Small intestine (tissue), 7 donors: ENCODE measurements at regions not wholly inside any gene's neighbourhood (a gene's known extent, or its start where the extent isn't known, plus 50 kb on each side); places are given as distances from the start of the nearest gene placed in this dataset.

Experiments
- DNase-seq, 2 donors: peaks; one replicate each; pipeline versions ENCODE4 v3.0.0 to v3.0.0-alpha.2; 2013
- FAIRE-seq: peaks from 2 replicates; lab custom pipeline; 2012; peaks lifted over from hg19 to GRCh38; lab: Jason Lieb, UNC
- H3K27ac ChIP-seq, 3 donors: one replicate each; pipeline ENCODE4 v1.5.1; 2013; ENCODE audit warnings: low read length in 2 of 3, mild to moderate bottlenecking in 2 of 3, control low read depth in 1 of 3, inconsistent platforms in 1 of 3, low read depth in 1 of 3, moderate library complexity in 1 of 3
- H3K27me3 ChIP-seq, 3 donors: one replicate each; pipeline ENCODE4 v1.6.1; 2013; ENCODE audit warnings: low read length in 3 of 3, inconsistent platforms in 1 of 3; ENCODE audit not compliant: control insufficient read depth in 3 of 3, insufficient read depth in 3 of 3
- H3K36me3 ChIP-seq, 3 donors: one replicate each; pipeline ENCODE4 v1.6.1; 2013; ENCODE audit warnings: low read length in 3 of 3, inconsistent platforms in 1 of 3, low read depth in 1 of 3, mild to moderate bottlenecking in 1 of 3, moderate library complexity in 1 of 3; ENCODE audit not compliant: control insufficient read depth in 3 of 3, insufficient read depth in 2 of 3
- H3K4me1 ChIP-seq, 3 donors: one replicate each; pipeline ENCODE4 v1.6.1; 2013; ENCODE audit warnings: low read length in 2 of 3, inconsistent platforms in 1 of 3, low read depth in 1 of 3, mild to moderate bottlenecking in 1 of 3, moderate library complexity in 1 of 3; ENCODE audit not compliant: control insufficient read depth in 3 of 3, insufficient read depth in 2 of 3
- H3K4me3 ChIP-seq, 3 donors: one replicate each; pipeline ENCODE4 v1.5.1; 2013; ENCODE audit warnings: low read length in 3 of 3, control low read depth in 1 of 3, inconsistent platforms in 1 of 3, low read depth in 1 of 3, mild to moderate bottlenecking in 1 of 3, moderate library complexity in 1 of 3
- H3K9me3 ChIP-seq, 2 donors: one replicate each; pipeline ENCODE4 v1.6.1; 2013; ENCODE audit warnings: low read depth in 1 of 2, low read length in 1 of 2; ENCODE audit not compliant: control insufficient read depth in 2 of 2, insufficient read depth in 1 of 2
- WGBS, 3 donors: extraction: QIAGEN DNeasy Blood & Tissue Kit; methylation state at CpG; one replicate each; pipeline ENCODE4 v1.1.7; 2013; 5-methylcytosine and 5-hydroxymethylcytosine counted together
- donor health status: healthy with polysubstance abuse.
- donor health status: control.
- donor health status: control.
- donor health status: Bipolar disorder and iron deficiency.
- donor health status: healthy.

GRCh38 chr11:44488165-44488965 lies 77.1 kb upstream of the CD82 start:
- H3K4me3 ChIP-seq, result no peak overlapping the region
- H3K27ac ChIP-seq, result no peak overlapping the region
- H3K36me3 ChIP-seq, result no peaks in the 10 kb centered on the region
- DNase-seq, result no peak
- no peaks in the 10 kb centered on the region for H3K9me3 ChIP-seq
- H3K4me1 ChIP-seq, result no peaks in the 10 kb centered on the region
- 63 to 79% (median 73%) methylated on average over 7 to 8 of the region's 8 CpGs for WGBS, 3 donors
- peaks cover 0 to 4% (median 0%) of the 10 kb centered on the region in 3 donors for H3K27me3 ChIP-seq
- FAIRE-seq, result no peak

- FAIRE-seq (no peak), DNase-seq (no peak)
- Histone ChIP-seq H3K27me3 (peaks cover 0 to 6% (median 0%) of the 10 kb centered on the region in 3 donors), H3K4me1 (no peaks in the 10 kb centered on the region), H3K36me3 (no peaks in the 10 kb centered on the region), H3K27ac (no peak overlapping the region), H3K4me3 (no peak overlapping the region), H3K9me3 (no peaks in the 10 kb centered on the region)
Measured at GRCh38 chr11:44493383-44493782, 72.1 kb upstream of the CD82 start.

GRCh38 chr11:44493930-44494329 lies 71.5 kb upstream of the CD82 start:
- DNase-seq (no peak), FAIRE-seq (no peak)
- H3K4me3 ChIP-seq, result no peak overlapping the region
- 89 to 97% (median 96%) methylated on average over 1 of the region's 1 CpG for WGBS, 3 donors
- no peak overlapping the region for H3K27ac ChIP-seq
- no peaks in the 10 kb centered on the region for H3K9me3 ChIP-seq
- peaks cover 0 to 6% (median 0%) of the 10 kb centered on the region in 3 donors for H3K27me3 ChIP-seq
- no peaks in the 10 kb centered on the region for H3K36me3 ChIP-seq
- H3K4me1 ChIP-seq, result no peaks in the 10 kb centered on the region

- Histone ChIP-seq H3K4me3 (no peak overlapping the region), H3K27me3 (peaks cover 0 to 3% (median 0%) of the 10 kb centered on the region in 3 donors), H3K9me3 (no peaks in the 10 kb centered on the region), H3K36me3 (no peaks in the 10 kb centered on the region), H3K4me1 (no peaks in the 10 kb centered on the region), H3K27ac (no peak overlapping the region)
- no peak for DNase-seq
- WGBS, 3 donors, result 61 to 73% (median 63%) methylated on average over 2 of the region's 2 CpGs
- FAIRE-seq, result no peak
Measured at GRCh38 chr11:44494785-44495184, 70.7 kb upstream of the CD82 start.

GRCh38 chr11:44496391-44496790 lies 69.1 kb upstream of the CD82 start:
- no peak for FAIRE-seq
- WGBS, 3 donors, result 77 to 88% (median 80%) methylated on average over 3 of the region's 3 CpGs

GRCh38 chr11:44498089-44498871 lies 67.2 kb upstream of the CD82 start:
- no peaks in the 10 kb centered on the region for H3K9me3 ChIP-seq
- WGBS, 3 donors, result 69 to 77% (median 74%) methylated on average over 4 of the region's 4 CpGs
- H3K4me3 ChIP-seq, result no peak overlapping the region
- no peak for DNase-seq
- no peak for FAIRE-seq
- H3K27ac ChIP-seq, result no peak overlapping the region
- peaks cover 0 to 6% (median 0%) of the 10 kb centered on the region in 3 donors for H3K27me3 ChIP-seq
- no peaks in the 10 kb centered on the region for H3K36me3 ChIP-seq
- H3K4me1 ChIP-seq, result no peaks in the 10 kb centered on the region

More at GRCh38 chr11:44496391-44496790, 69.1 kb upstream of the CD82 start:
- Histone ChIP-seq H3K27me3 (peaks cover 0 to 2% (median 0%) of the 10 kb centered on the region in 3 donors), H3K27ac (no peak overlapping the region), H3K4me1 (no peaks in the 10 kb centered on the region), H3K36me3 (no peaks in the 10 kb centered on the region), H3K9me3 (no peaks in the 10 kb centered on the region), H3K4me3 (no peak overlapping the region)
- no peak for DNase-seq

- Histone ChIP-seq H3K36me3 (no peaks in the 10 kb centered on the region), H3K27ac (no peak overlapping the region), H3K9me3 (peaks cover 0 to 9% of the 10 kb centered on the region in 2 donors), H3K27me3 (peaks cover 0 to 6% (median 0%) of the 10 kb centered on the region in 3 donors), H3K4me3 (no peak overlapping the region), H3K4me1 (no peaks in the 10 kb centered on the region)
- 77 to 82% (median 78%) methylated on average over 6 of the region's 6 CpGs for WGBS, 3 donors
- DNase-seq (no peak), FAIRE-seq (no peak)
Measured at GRCh38 chr11:44502506-44502905, 63.0 kb upstream of the CD82 start.

GRCh38 chr11:44505581-44506054 lies 59.8 kb upstream of the CD82 start:
- Histone ChIP-seq H3K27me3 (peaks cover 0 to 9% (median 0%) of the 10 kb centered on the region in 3 donors), H3K27ac (no peak overlapping the region), H3K9me3 (peaks cover 0 to 10% of the 10 kb centered on the region in 2 donors), H3K4me3 (no peak overlapping the region), H3K36me3 (no peaks in the 10 kb centered on the region), H3K4me1 (no peaks in the 10 kb centered on the region)
- 51 to 70% (median 59%) methylated on average over 5 of the region's 5 CpGs for WGBS, 3 donors
- DNase-seq (no peak), FAIRE-seq (no peak)
